K562 (cell line): ENCODE measurements at regions not wholly inside any gene's neighbourhood (a gene's known extent, or its start where the extent isn't known, plus 50 kb on each side); places are given as distances from the start of the nearest gene placed in this dataset.

ENCODE experiments used
- ATAC-seq: fragments of 200-7000 bp; cut with Tn5 transposase; 3 replicates; pipeline ENCODE4 v1.9.1; 2020; ENCODE audit warnings: moderate library complexity
- BruUV-seq: library from RNA; stranded (reverse); fragments of 400-500 nt; replicated peaks from 2 replicates; lab custom pipeline; 2021; lab: Mats Ljungman, UMichigan
- CTCF ChIA-PET: fragments of 300-600 bp; formaldehyde crosslinking; extraction: SDS; loops from one replicate; lab custom pipeline; 2021; ENCODE audit warnings: low intra/inter-chr PET ratio; lab: Yijun Ruan, JAX
- POLR2A ChIA-PET: fragments of 300-600, 350-650 bp; sonication (Branson Sonifier 250); formaldehyde crosslinking; extraction: SDS; loops from one replicate; lab custom pipeline; 2021; ENCODE audit warnings: antibody characterized with exemption, inconsistent platforms; lab: Yijun Ruan, JAX
- DNase-seq, 4 experiments: peaks; one replicate each; pipeline versions ENCODE4 v3.0.0 to v3.0.0-alpha.2; 2011 to 2018; ENCODE audit warnings: low spot score in 3 of 4, mixed read lengths in 3 of 4; ENCODE audit errors: extremely low read depth in 1 of 4
- FAIRE-seq: peaks from 2 replicates; lab custom pipeline; 2011; peaks lifted over from hg19 to GRCh38; lab: Jason Lieb, UNC
- H2AFZ ChIP-seq: 2 replicates; pipeline ENCODE4 v1.6.0; 2011; ENCODE audit warnings: low read depth, low read length, control low read depth, inconsistent platforms
- H3K27ac ChIP-seq: fragments of 200-600 bp; 3 replicates; pipeline ENCODE4 v1.8.0; 2011; ENCODE audit warnings: low read depth, mild to moderate bottlenecking, control low read depth, inconsistent platforms, low read length, moderate library complexity, mixed read lengths; ENCODE audit errors: extremely low read depth
- H3K27me3 ChIP-seq, 2 experiments: fragments of 300-600 bp in 1 of 2; 2 replicates in 1 of 2; 3 replicates in 1 of 2; pipeline versions ENCODE4 v1.6.0 to v1.8.0; 2011; ENCODE audit warnings: inconsistent platforms in 2 of 2, low read length in 2 of 2, mild to moderate bottlenecking in 1 of 2, mixed read lengths in 1 of 2, moderate library complexity in 1 of 2; ENCODE audit not compliant: control insufficient read depth in 2 of 2, insufficient read depth in 2 of 2
- H3K36me3 ChIP-seq: fragments of 300-600 bp; 3 replicates; pipeline ENCODE4 v1.8.0; 2011; ENCODE audit warnings: mild to moderate bottlenecking, low read length, inconsistent platforms; ENCODE audit not compliant: control insufficient read depth, insufficient read depth
- H3K4me1 ChIP-seq, 2 experiments: fragments of 200-600 bp in 1 of 2; replicated peaks in 1 of 2; 2 replicates in 1 of 2; 3 replicates in 1 of 2; pipeline versions ENCODE4 v1.5.1 to v1.8.0; 2011; ENCODE audit warnings: inconsistent platforms in 2 of 2, low read length in 2 of 2, mild to moderate bottlenecking in 1 of 2, mixed read lengths in 1 of 2, moderate library complexity in 1 of 2; ENCODE audit not compliant: control insufficient read depth in 2 of 2, insufficient read depth in 2 of 2
- H3K4me2 ChIP-seq: 2 replicates; pipeline ENCODE4 v1.6.1; 2011; ENCODE audit warnings: low read length, control low read depth, inconsistent platforms, mixed read lengths; ENCODE audit not compliant: insufficient read depth
- H3K4me3 ChIP-seq: fragments of 200-600 bp; sonication (generic), shearing (Covaris generic); 2 replicates; pipeline ENCODE4 v1.5.1; 2016; ENCODE audit warnings: control low read depth, inconsistent platforms
- H3K79me2 ChIP-seq: fragments of 200-600 bp; 3 replicates; pipeline ENCODE4 v1.8.0; 2011; ENCODE audit warnings: low read length, inconsistent platforms; ENCODE audit not compliant: control insufficient read depth, insufficient read depth
- H3K9ac ChIP-seq, 2 experiments: 2 replicates each; pipeline versions ENCODE4 v1.6.0 to v1.6.1; 2011; ENCODE audit warnings: low read depth in 2 of 2, low read length in 2 of 2, control low read depth in 1 of 2, inconsistent platforms in 1 of 2, mild to moderate bottlenecking in 1 of 2, mixed read lengths in 1 of 2; ENCODE audit not compliant: insufficient read depth in 1 of 2
- H3K9me1 ChIP-seq: one replicate; pipeline ENCODE4 v1.6.0; 2011; ENCODE audit warnings: inconsistent platforms, mild to moderate bottlenecking, low read length, moderate library complexity; ENCODE audit not compliant: control insufficient read depth, insufficient read depth
- H3K9me3 ChIP-seq: replicated peaks from 2 replicates; pipeline ENCODE4 v1.5.1; 2011; ENCODE audit warnings: low read depth, low read length, inconsistent platforms; ENCODE audit not compliant: control insufficient read depth, insufficient read depth
- H4K20me1 ChIP-seq: replicated peaks from 2 replicates; pipeline ENCODE4 v1.6.1; 2011; ENCODE audit warnings: low read length, inconsistent platforms, mixed read lengths; ENCODE audit not compliant: control insufficient read depth, insufficient read depth
- C11orf30 ChIP-seq: fragments of 450-650 bp; IDR thresholded peaks from 2 replicates; pipeline ENCODE4 v1.6.1; 2016; ENCODE audit warnings: low read depth, mild to moderate bottlenecking
- CREB3L1 ChIP-seq: fragments of 450-650 bp; IDR thresholded peaks from 2 replicates; pipeline ENCODE4 v1.6.1; 2014; ENCODE audit warnings: low read depth, mild to moderate bottlenecking, moderate library complexity, borderline replicate concordance
- KAT8 ChIP-seq: fragments of 450-650 bp; IDR thresholded peaks from 2 replicates; pipeline ENCODE4 v1.6.1; 2016; ENCODE audit warnings: low read depth, mild to moderate bottlenecking
- MAFF ChIP-seq: IDR thresholded peaks from 2 replicates; pipeline ENCODE4 v1.6.1; 2012; ENCODE audit warnings: low read length, improper control_type of control experiment
- MAFG ChIP-seq: fragments of 450-650 bp; conservative IDR thresholded peaks from 2 replicates; pipeline ENCODE4 v1.6.1; 2016; ENCODE audit warnings: missing genetic modification characterization, missing compliant biosample characterization
- MAFK ChIP-seq: IDR thresholded peaks from 2 replicates; pipeline ENCODE4 v1.6.1; 2011; ENCODE audit warnings: low read length, improper control_type of control experiment
- NFXL1 ChIP-seq: fragments of 450-650 bp; formaldehyde crosslinking; IDR thresholded peaks from 2 replicates; pipeline ENCODE4 v1.4.0; 2021; ENCODE audit warnings: mild to moderate bottlenecking
- ZNF316 ChIP-seq: fragments of 450-650 bp; IDR thresholded peaks from 2 replicates; pipeline ENCODE4 v1.6.1; 2016
- in situ Hi-C: fragments of 300-500 bp; cut with MboI; formaldehyde crosslinking; loops from 4 replicates; pipeline ENCODE4 v1.15.0; 2018; ENCODE audit warnings: inconsistent platforms, mixed read lengths
- intact Hi-C: fragments of 100-400 bp; cut with micrococcal nuclease; formaldehyde crosslinking; loops from 2 replicates; pipeline ENCODE4 v1.14.2; 2022

- no peak for FAIRE-seq
- no peaks in the 10 kb centered on the region for H3K36me3 ChIP-seq
- POLR2A ChIA-PET, result no interaction called here
Measured at GRCh38 chrX:79715448-79715847, 299.1 kb upstream of the TBX22 start.

More at GRCh38 chrX:79715448-79715847, 299.1 kb upstream of the TBX22 start:
- no peak overlapping the region for H2AFZ ChIP-seq
- H3K27me3 ChIP-seq, result no peaks in the 10 kb centered on the region
- DNase-seq (no peak), ATAC-seq (no peak)
- no peak overlapping the region for H3K4me2 ChIP-seq
- no peaks in the 10 kb centered on the region for H4K20me1 ChIP-seq
- H3K27ac ChIP-seq, result no peak overlapping the region
- H3K9me3 ChIP-seq, result no peaks in the 10 kb centered on the region
- CTCF ChIA-PET, result no interaction called here
- no TSS peak for BruUV-seq
- intact Hi-C loops, result no loop called here
- TF ChIP-seq MAFK (peak; percentile 72), C11orf30 (peak; percentile 22; the same call in 1 of the 2 replicates), CREB3L1 (no peak), ZNF316 (peak; percentile 52; the same call in 1 of the 2 replicates), KAT8 (no peak), MAFG (peak; percentile 55), MAFF (peak; percentile 63), NFXL1 (CRISPR knock-in tag) (no peak)
- H3K79me2 ChIP-seq, result no peaks in the 10 kb centered on the region
- no peaks in the 10 kb centered on the region for H3K4me1 ChIP-seq
- in situ Hi-C loops, result no loop called here
- no peak overlapping the region for H3K9ac ChIP-seq
- H3K9me1 ChIP-seq, result no peaks in the 10 kb centered on the region
- H3K4me3 ChIP-seq, result no peak overlapping the region
